ENCODE measurements at regions not wholly inside any gene's neighbourhood (a gene's known extent, or its start where the extent isn't known, plus 50 kb on each side); places are given as distances from the start of the nearest gene placed in this dataset.
"Not testable (repeated sequence)": the region's sequence is repeated elsewhere in the genome, so short reads cannot be mapped to it uniquely, and the experiment has no call there.

- no peak for DNase-seq
These were observed 179.0 kb downstream of the NUFIP1 start for GRCh38 chr13:44810061-44810840.

DNA sequence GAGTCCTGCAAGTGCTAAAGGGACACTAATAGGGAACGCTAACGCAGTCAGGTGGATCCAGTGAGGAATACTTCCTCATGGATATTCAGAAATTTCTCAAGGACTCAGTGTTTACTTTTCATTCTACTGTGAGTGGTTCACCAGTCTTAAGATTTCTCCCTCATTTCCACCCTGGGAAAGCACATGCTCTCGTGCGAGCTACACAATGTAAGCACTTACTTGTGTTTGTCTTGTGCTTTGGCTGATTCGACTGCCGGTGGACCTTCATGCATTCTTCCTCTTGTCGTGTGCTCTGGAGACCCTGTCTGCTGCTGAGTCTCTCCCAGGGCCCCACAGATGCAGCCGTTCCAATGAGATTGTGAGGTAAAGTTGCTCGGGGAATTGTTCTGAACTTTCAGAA is 180.1 kb downstream of the NUFIP1 start:
- no peak for DNase-seq

DNA sequence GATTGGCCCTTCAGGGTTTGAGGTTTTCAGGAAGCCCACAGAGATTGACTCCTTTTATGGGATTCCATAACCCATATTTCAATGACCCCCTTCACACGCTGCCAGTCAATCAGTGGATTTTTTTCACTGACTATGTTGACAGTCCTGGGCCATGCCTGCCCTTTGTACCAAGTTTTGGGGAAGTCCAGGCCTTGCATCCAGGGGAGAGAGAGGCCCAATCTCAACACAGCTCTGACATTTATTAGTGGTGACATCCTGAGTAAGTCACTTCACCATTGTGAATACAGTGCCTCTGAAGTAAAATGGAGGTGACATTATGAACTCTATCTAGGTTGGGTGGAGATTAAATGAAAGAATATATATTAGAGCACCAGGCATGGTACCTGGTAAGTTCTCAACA is 181.1 kb downstream of the NUFIP1 start:
- DNase-seq = no peak

DNA sequence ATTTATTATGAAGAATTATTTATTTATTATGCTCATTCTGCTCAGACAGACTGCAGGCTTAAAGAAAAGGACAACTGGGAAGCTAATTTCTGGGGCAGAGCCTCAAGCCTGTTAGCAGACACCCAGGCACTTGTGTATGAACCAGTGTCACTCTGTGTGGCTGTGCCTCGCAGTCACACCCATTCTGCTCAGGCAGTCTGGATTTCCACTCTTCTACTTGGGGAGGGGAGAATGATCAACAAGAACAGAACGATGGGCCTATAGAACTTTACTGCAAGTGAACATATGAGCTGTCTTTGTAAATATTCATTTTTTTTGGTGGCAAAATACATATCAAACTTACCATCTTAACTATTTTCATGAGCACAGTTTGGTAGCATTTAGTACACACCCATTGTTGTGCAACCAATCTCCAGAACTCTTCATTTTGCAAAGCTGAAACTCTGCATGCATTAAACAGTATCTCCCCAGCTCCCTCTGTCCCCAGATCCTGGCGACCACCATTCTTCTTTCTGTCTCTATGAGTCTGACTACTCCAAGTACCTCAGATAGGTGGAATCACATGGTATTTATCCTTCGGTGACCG is 181.7 kb downstream of the NUFIP1 start:
- DNase-seq = no peak

DNA sequence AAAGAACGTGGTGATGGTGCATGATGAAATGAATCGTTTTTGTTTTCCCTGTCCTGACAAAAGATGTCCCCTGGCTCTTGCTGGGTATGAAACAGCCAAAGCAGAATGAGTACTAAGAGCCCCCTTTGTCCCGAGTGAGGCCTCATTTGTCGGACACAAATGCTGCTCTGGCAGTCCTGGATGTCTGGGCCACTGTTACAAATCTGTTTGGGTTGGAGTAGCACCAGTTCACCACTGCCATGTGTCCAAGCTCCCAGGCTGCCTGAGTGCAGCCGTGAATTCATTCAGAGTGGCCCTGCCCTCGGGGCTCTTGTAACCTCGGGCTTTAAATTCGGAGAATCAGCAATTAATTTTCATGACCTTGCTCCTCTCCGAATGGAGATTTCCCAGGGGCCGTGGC is 182.4 kb downstream of the NUFIP1 start:
- no peak for DNase-seq

DNA sequence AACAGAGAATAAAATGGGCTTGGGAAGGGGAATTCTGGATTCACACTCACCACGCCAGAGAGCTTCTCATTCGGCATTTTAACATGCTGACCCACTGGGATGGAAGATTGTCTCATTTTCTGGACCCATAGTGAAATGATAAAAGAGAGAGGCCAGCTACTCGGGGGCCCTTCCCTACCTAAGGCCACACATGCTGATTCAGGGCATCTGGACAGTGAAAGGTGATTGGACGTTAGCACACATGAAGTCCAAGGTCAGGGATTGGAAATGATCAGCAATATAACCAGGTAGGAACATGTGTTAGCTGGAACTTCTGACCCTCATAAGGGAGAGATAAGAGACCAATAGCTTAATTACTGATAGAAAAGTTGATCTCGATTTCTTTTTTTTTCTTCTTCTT is 183.7 kb downstream of the NUFIP1 start:
- DNase-seq = no peak

DNA sequence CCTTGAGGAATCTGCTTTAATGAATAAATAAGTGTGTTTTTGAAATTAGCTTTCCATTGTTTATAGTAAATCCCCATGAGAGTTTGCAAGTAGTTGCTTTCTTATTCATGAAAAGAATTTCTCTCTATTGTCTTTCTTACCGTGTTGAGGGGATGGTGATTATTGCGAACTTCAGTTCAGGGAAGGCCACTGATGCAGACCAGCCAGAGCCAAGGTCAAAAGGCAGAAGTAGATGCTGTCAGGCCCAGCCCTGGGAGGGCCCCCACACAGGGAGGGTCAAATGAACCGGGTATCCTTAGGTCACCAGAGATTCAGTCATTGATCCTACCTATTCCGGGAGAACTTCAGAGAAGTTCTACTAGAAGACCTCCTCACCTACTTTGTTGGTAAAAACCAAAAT is 185.9 kb downstream of the NUFIP1 start:
- DNase-seq = no peak

GRCh38 chr13:44802491-44802890 is 186.8 kb downstream of the NUFIP1 start:
- no peak for DNase-seq

GRCh38 chr13:44801990-44802389 is 187.3 kb downstream of the NUFIP1 start:
- DNase-seq = no peak

DNA sequence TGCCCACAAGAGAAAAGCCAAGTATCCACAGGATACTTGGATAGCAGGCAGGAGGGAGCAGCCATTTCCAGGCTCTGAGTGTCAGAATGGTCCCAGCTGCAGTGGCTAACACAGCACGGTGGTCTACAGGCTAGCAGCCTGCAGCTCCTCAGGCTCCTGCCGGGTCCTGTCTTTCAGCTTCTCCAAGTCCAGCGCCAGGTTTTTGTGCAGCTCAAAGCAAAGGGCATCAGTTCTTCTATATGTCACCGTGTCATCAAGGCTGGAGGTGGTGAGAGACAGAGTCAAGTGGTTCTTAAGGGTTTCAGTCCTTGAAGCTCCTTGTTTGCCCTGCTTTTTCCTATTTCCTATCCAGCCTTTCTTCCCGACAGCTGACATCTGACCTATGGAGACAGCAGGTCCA is 188.6 kb downstream of the NUFIP1 start:
- no peak for DNase-seq

GRCh38 chr13:44797685-44798084 is 191.6 kb downstream of the NUFIP1 start:
- DNase-seq = no peak

DNA sequence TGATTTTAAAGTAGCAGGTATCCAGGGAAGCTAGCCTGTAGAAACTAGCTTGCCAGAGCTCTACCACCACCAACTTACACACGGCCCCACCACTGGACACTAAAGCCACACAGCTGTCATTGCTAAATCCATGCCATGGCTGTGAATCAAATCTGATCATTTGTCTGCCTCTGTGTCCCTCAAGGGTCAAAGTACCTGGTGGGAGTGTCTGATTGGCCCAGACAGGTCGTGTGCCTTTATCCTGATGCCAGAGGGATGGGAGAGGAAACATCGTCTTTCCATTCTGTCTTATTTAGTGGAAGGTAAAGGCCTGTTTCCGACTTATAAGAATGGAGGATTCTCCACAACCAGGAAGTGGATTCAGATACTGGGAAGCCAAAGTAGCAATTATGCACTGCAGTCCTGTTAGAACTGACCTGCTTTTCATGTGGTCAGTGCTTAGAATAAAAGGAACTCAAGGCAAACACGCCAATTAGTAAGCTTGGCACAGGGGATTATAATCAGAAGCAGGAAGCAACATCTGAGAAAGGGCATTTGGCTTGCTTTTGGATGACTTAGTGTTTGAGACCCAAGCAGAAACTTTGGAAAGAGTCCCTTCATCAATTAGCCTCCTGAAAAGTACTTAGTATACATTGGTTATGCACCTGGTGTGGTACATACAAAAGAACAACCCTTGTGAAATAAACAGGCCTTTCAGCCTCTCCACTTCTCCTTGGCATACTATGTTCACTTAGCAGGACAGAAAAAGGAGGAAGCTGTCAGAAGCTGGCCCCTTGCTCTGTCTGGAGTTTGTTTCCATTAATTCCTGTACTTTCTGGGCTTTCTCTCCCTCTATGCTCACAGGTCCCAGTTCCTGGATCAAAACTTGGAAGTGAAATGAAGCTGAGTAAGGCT is 192.4 kb downstream of the NUFIP1 start:
- DNase-seq = no peak

GRCh38 chr13:44796039-44796438 is 193.2 kb downstream of the NUFIP1 start:
- not testable (repeated sequence) for DNase-seq

- DNase-seq = no peak
These were observed 194.1 kb downstream of the NUFIP1 start for GRCh38 chr13:44795176-44795575.

GRCh38 chr13:44792096-44792495 is 197.2 kb downstream of the NUFIP1 start:
- DNase-seq = no peak

GRCh38 chr13:44790289-44790688 is 199.0 kb downstream of the NUFIP1 start:
- DNase-seq = no peak

DNA sequence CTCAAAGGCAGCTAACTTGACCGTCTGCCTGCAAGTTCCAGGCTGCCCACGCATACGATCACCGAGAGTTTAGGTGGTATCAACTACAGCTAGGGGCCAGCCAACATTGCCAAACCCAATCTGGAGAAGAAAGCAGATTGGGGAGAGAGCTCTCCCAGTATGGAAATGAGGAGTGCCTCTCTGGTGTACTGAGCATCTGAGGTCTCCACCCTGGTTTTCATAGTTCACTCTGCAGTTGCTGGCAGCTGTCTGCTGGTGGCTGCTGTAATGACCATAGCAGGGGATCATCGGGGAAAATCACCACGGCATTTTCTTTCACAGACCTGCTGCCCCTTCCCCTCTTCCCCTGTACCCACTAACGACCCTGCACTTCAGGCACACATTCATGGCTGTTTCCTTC is 201.7 kb downstream of the NUFIP1 start:
- no peak for DNase-seq

GRCh38 chr13:44786756-44787155 is 202.5 kb downstream of the NUFIP1 start:
- no peak for DNase-seq

DNA sequence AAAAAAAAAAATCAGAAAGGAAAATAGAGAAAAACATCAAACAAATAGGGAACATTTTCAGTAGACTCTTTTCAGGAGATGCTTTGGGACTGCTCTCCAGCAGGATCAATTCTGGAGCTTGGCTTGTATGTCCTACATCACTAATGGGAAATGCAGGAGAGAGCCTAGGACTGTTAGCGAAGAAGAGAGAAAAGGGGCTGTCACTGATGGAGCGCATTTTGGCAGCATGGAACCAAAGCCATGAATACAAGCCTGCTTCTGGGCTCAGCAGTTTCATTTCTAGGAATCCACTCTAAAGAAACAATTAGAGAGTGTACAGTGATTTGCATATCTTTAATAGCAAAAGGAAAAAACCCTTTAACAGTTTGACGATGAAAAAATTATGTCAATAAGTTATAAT is 203.9 kb downstream of the NUFIP1 start:
- DNase-seq = no peak

- DNase-seq = no peak
These were observed 204.6 kb downstream of the NUFIP1 start for GRCh38 chr13:44784708-44785080.

DNA sequence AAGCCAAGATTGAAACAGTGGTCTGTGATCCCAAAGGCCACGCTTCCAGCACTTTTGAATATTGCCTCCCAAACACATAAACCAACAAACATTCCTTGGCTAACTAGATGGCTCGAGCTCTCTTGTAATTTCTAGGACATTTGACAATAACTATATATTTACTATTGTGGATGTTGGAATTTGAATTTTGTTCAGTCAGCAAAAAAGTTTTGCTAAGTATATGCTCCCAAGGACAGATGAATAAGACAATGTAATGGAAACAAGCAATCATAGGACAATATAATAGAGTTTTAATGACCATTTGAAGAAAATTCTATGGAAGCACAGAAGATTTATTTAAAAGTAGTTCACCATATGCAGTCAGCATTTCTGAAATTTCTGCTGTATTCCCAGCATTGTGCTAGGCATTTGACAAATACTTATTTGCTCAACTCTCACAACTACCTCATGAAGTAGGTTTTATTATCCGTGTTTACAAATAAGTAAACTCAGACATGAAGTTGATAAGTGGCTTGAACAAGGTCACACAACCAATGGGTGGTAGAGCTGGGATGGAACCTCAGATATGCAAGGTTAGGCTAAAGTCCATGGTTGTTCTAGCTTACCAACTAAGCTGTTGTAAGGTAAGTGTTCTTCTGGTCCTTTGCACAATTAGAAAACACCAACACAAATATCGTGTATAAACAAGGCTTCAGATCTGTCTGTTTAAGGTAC is 205.1 kb downstream of the NUFIP1 start:
- no peak for DNase-seq

DNA sequence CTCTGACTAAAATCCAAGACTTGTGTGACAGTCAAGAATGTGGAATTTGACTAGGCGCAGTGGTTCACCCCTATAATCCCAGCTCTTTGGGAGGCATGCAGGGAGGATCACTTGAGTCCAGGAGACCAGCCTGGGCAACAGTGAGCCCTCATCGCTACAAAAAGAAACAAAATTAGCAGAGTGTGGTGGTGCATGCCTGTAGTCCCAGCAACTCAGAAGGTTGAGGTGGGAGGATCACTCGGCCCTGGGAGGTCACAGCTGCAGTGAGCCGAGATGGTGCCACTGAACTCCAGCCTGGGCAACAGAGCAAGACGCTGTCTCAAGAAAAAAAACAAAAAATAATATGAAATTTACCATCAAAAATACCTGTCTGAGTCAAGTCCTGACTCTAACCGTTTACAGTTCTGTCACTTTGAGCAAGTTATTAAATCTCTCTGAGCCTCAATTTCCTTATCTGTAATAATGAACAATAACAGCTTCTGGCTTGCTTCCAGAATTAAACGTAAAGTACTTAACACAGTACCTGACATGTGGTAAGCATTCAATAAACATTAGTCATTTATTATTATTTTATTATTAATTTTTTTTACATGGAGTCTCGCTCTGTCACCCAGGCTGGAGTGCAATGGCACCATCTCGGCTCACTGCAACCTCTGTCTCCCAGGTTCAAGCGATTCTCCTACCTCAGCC is 204.6 kb upstream of the TSC22D1 start:
- DNase-seq = no peak
